B cell (primary cell): ENCODE measurements at regions not wholly inside any gene's neighbourhood (a gene's known extent, or its start where the extent isn't known, plus 50 kb on each side); places are given as distances from the start of the nearest gene placed in this dataset.

ENCODE experiments used
- ATAC-seq: fragments of 200-7000 bp; cut with Tn5 transposase; one replicate; pipeline ENCODE4 v1.10.0; 2021; ENCODE audit warnings: low read depth, mild to moderate bottlenecking, moderate number of reproducible peaks, moderate library complexity
- CTCF ChIA-PET: fragments of 350-600 bp; sonication (Branson Sonifier 250); formaldehyde crosslinking; loops from one replicate; lab custom pipeline; 2021; ENCODE audit warnings: antibody characterized with exemption, inconsistent platforms; lab: Charles Lee
- POLR2A ChIA-PET: fragments of 350-600 bp; sonication (Branson Sonifier 250); formaldehyde crosslinking; loops from one replicate; lab custom pipeline; 2021; ENCODE audit warnings: antibody characterized with exemption; lab: Charles Lee
- DNase-seq: peaks from one replicate; pipeline ENCODE4 v3.0.0; 2013
- H2AFZ ChIP-seq: 2 replicates; pipeline ENCODE4 v1.6.1; 2012; ENCODE audit warnings: mild to moderate bottlenecking, low read depth, low read length; ENCODE audit not compliant: insufficient read depth, poor library complexity, severe bottlenecking
- H3K27ac ChIP-seq, 2 donors: 1 replicate in 1 of 2; 2 replicates in 1 of 2; pipeline ENCODE4 v1.5.1; 2012 to 2013; ENCODE audit warnings: low read length in 2 of 2, mild to moderate bottlenecking in 2 of 2, moderate library complexity in 1 of 2
- H3K27me3 ChIP-seq, 4 experiments: fragments of 200-600 bp in 1 of 4; sonication (generic) in 1 of 4; replicated peaks in 1 of 4; 1 replicate in 2 of 4; 2 replicates in 2 of 4; pipeline versions ENCODE4 v1.6.1 to v1.7.0; 2013 to 2016; ENCODE audit warnings: low read length in 3 of 4, mild to moderate bottlenecking in 2 of 4, mixed read lengths in 1 of 4, moderate library complexity in 1 of 4; ENCODE audit not compliant: insufficient read depth in 4 of 4, control insufficient read depth in 3 of 4; ENCODE audit errors: control extremely low read depth in 1 of 4
- H3K36me3 ChIP-seq, 2 experiments: replicated peaks in 1 of 2; 1 replicate in 1 of 2; 2 replicates in 1 of 2; pipeline versions ENCODE4 v1.6.1 to v1.7.1; 2013; ENCODE audit warnings: low read length in 1 of 2; ENCODE audit not compliant: insufficient read depth in 2 of 2, control insufficient read depth in 1 of 2; ENCODE audit errors: control extremely low read depth in 1 of 2, extremely low read depth in 1 of 2
- H3K4me1 ChIP-seq, 2 donors: fragments of 200-600 bp in 1 of 2; sonication (generic) in 1 of 2; 1 replicate in 1 of 2; 2 replicates in 1 of 2; pipeline versions ENCODE4 v1.5.1 to v1.6.1; 2013 to 2017; ENCODE audit warnings: low read length in 2 of 2; ENCODE audit not compliant: control insufficient read depth in 2 of 2, insufficient read depth in 2 of 2
- H3K4me2 ChIP-seq: replicated peaks from 2 replicates; pipeline ENCODE3; 2012; ENCODE audit warnings: mild to moderate bottlenecking, low read depth, low read length; ENCODE audit not compliant: poor library complexity, severe bottlenecking
- H3K4me3 ChIP-seq, 5 experiments: fragments of 200-600 bp in 1 of 5; sonication (generic) in 1 of 5; 1 replicate in 3 of 5; 2 replicates in 2 of 5; pipeline versions ENCODE4 v1.5.1 to v1.7.0; 2011 to 2016; ENCODE audit warnings: low read length in 4 of 5, mild to moderate bottlenecking in 4 of 5, low read depth in 2 of 5, control low read depth in 1 of 5, moderate library complexity in 1 of 5; ENCODE audit not compliant: insufficient read depth in 1 of 5; ENCODE audit errors: control extremely low read depth in 1 of 5, extremely low read depth in 1 of 5
- H3K79me2 ChIP-seq: fragments of 200-600 bp; sonication (generic); one replicate; pipeline ENCODE4 v1.6.0; 2016; ENCODE audit warnings: low read length; ENCODE audit not compliant: control insufficient read depth, insufficient read depth
- H3K9ac ChIP-seq: fragments of 200-600 bp; sonication (generic); 2 replicates; pipeline ENCODE4 v1.6.1; 2017; ENCODE audit warnings: mild to moderate bottlenecking, low read length, moderate library complexity
- H3K9me3 ChIP-seq, 3 donors: one replicate each; pipeline versions ENCODE4 v1.6.1 to v1.7.1; 2013; ENCODE audit warnings: low read length in 2 of 3; ENCODE audit not compliant: control insufficient read depth in 2 of 3, insufficient read depth in 1 of 3; ENCODE audit errors: control extremely low read depth in 1 of 3
- H4K20me1 ChIP-seq: 2 replicates; pipeline ENCODE4 v1.6.0; 2012; ENCODE audit warnings: mild to moderate bottlenecking, low read length; ENCODE audit not compliant: insufficient read depth, control insufficient read depth, poor library complexity, severe bottlenecking
- H3K27ac Mint-ChIP-seq: one replicate; pipeline ENCODE4 v1.8.0; 2021; ENCODE audit warnings: mixed read lengths
- H3K27me3 Mint-ChIP-seq: one replicate; pipeline ENCODE4 v1.8.0; 2021; ENCODE audit warnings: mixed read lengths
- H3K4me1 Mint-ChIP-seq: one replicate; pipeline ENCODE4 v1.8.0; 2021; ENCODE audit warnings: mixed read lengths
- H3K4me3 Mint-ChIP-seq: one replicate; pipeline ENCODE4 v1.8.0; 2021; ENCODE audit warnings: mixed read lengths
- H3K9me3 Mint-ChIP-seq: one replicate; pipeline ENCODE4 v1.8.0; 2022; ENCODE audit warnings: mixed read lengths; ENCODE audit not compliant: insufficient read depth
- CTCF ChIP-seq: fragments of 200-600 bp; IDR thresholded peaks from one replicate; pipeline ENCODE4 v1.8.0; 2022; ENCODE audit warnings: antibody characterized with exemption, mild to moderate bottlenecking
- EZH2 ChIP-seq: IDR thresholded peaks from 2 replicates; pipeline ENCODE4 v1.6.1; 2012; ENCODE audit warnings: borderline replicate concordance, low read depth, mild to moderate bottlenecking, moderate library complexity, low read length; ENCODE audit not compliant: insufficient read depth, poor library complexity, severe bottlenecking
- WGBS: methylation state at CpG from one replicate; pipeline ENCODE4 v1.1.5; 2013; ENCODE audit warnings: missing lambda C conversion rate; ENCODE audit not compliant: insufficient coverage; 5-methylcytosine and 5-hydroxymethylcytosine counted together
- intact Hi-C: fragments of 100-400 bp; cut with micrococcal nuclease; formaldehyde crosslinking; loops from one replicate; pipeline ENCODE4 v1.10.0; 2022

- DNase-seq (no peak), ATAC-seq (no peak)
- Histone ChIP-seq H3K4me2 (no peak overlapping the region), H3K4me3 (no peak overlapping the region), H3K9ac (no peak overlapping the region), H3K79me2 (no peaks in the 10 kb centered on the region), H3K27me3 (no peaks in the 10 kb centered on the region), H4K20me1 (no peaks in the 10 kb centered on the region), H2AFZ (no peak overlapping the region), H3K9me3 (peaks cover 0 to 24% (median 4%) of the 10 kb centered on the region in 3 donors), H3K27ac (no peak overlapping the region), H3K36me3 (no peaks in the 10 kb centered on the region), H3K4me1 (no peaks in the 10 kb centered on the region)
- TF ChIP-seq EZH2, result no peak
- ChIA-PET CTCF (interaction anchor here (0.7 kb wide), 1 partner anchor 430 kb away, joined by 5 read pairs; no protein-coding TSS in a partner anchor), POLR2A (no interaction called here)
- intact Hi-C loops, result no loop called here
- peaks cover 5% of the 10 kb centered on the region for H3K9me3 Mint-ChIP-seq
- 94% methylated on average over 6 of the region's 6 CpGs for WGBS
- H3K27me3 Mint-ChIP-seq, result no peaks in the 10 kb centered on the region
- no peak overlapping the region for H3K27ac Mint-ChIP-seq
- H3K4me1 Mint-ChIP-seq, result no peaks in the 10 kb centered on the region
- H3K4me3 Mint-ChIP-seq, result no peak overlapping the region
Measured at GRCh38 chr13:111490611-111491010, 170.2 kb downstream of the TEX29 start.

GRCh38 chr13:111491021-111491420, 170.6 kb downstream of the TEX29 start:
- WGBS, result 57% methylated on average over 8 of the region's 11 CpGs
- Histone ChIP-seq H3K4me3 (no peak overlapping the region), H4K20me1 (no peaks in the 10 kb centered on the region), H3K4me2 (no peak overlapping the region), H3K79me2 (no peaks in the 10 kb centered on the region), H3K4me1 (no peaks in the 10 kb centered on the region), H3K27ac (no peak overlapping the region), H3K27me3 (no peaks in the 10 kb centered on the region), H3K9ac (no peak overlapping the region), H2AFZ (no peak overlapping the region), H3K9me3 (peaks cover 0 to 24% (median 4%) of the 10 kb centered on the region in 3 donors), H3K36me3 (no peaks in the 10 kb centered on the region)
- Mint-ChIP-seq H3K27ac (no peak overlapping the region), H3K4me3 (no peak overlapping the region), H3K27me3 (no peaks in the 10 kb centered on the region), H3K9me3 (peaks cover 5% of the 10 kb centered on the region), H3K4me1 (no peaks in the 10 kb centered on the region)
- intact Hi-C loops, result no loop called here
- ChIA-PET CTCF (interaction anchor here (0.7 kb wide), 1 partner anchor 431 kb away, joined by 5 read pairs; no protein-coding TSS in a partner anchor), POLR2A (no interaction called here)
- no peak for TF ChIP-seq CTCF
- TF ChIP-seq EZH2, result no peak
- ATAC-seq (no peak), DNase-seq (no peak)
